Astrocyte (in vitro differentiated cells and primary cell): ENCODE measurements at regions not wholly inside any gene's neighbourhood (a gene's known extent, or its start where the extent isn't known, plus 50 kb on each side); places are given as distances from the start of the nearest gene placed in this dataset.

Source experiments
- DNase-seq: peaks from one replicate; pipeline ENCODE4 v3.0.0-alpha.2; 2010; ENCODE audit warnings: low read depth
- FAIRE-seq: peaks from 2 replicates; lab custom pipeline; 2011; peaks lifted over from hg19 to GRCh38; lab: Jason Lieb, UNC
- H2AFZ ChIP-seq: 2 replicates; pipeline ENCODE4 v1.6.0; 2012; ENCODE audit warnings: low read depth, low read length, inconsistent platforms
- H3K27ac ChIP-seq: 2 replicates; pipeline ENCODE4 v1.5.1; 2011; ENCODE audit warnings: low read depth, low read length, inconsistent platforms
- H3K27me3 ChIP-seq: 2 replicates; pipeline ENCODE4 v1.6.0; 2011; ENCODE audit warnings: low read length, inconsistent platforms; ENCODE audit not compliant: insufficient read depth
- H3K36me3 ChIP-seq: 2 replicates; pipeline ENCODE4 v1.5.1; 2011; ENCODE audit warnings: low read length, inconsistent platforms; ENCODE audit not compliant: insufficient read depth
- H3K4me1 ChIP-seq: 2 replicates; pipeline ENCODE4 v1.5.1; 2011; ENCODE audit warnings: low read length, inconsistent platforms; ENCODE audit not compliant: insufficient read depth
- H3K4me2 ChIP-seq: 2 replicates; pipeline ENCODE4 v1.6.0; 2012; ENCODE audit warnings: low read length, inconsistent platforms
- H3K4me3 ChIP-seq: 2 replicates; pipeline ENCODE4 v1.5.1; 2011; ENCODE audit warnings: low read depth, mild to moderate bottlenecking, low read length, inconsistent platforms; ENCODE audit not compliant: insufficient read depth
- H3K79me2 ChIP-seq: 2 replicates; pipeline ENCODE4 v1.6.0; 2012; ENCODE audit warnings: mild to moderate bottlenecking, low read length, inconsistent platforms; ENCODE audit not compliant: insufficient read depth
- H3K9ac ChIP-seq: 2 replicates; pipeline ENCODE4 v1.6.0; 2012; ENCODE audit warnings: mild to moderate bottlenecking, low read length, inconsistent platforms
- H3K9me3 ChIP-seq: 2 replicates; pipeline ENCODE4 v1.5.1; 2012; ENCODE audit warnings: low read depth, mild to moderate bottlenecking, low read length, inconsistent platforms; ENCODE audit not compliant: insufficient read depth
- H4K20me1 ChIP-seq: 2 replicates; pipeline ENCODE4 v1.6.0; 2012; ENCODE audit warnings: low read length, inconsistent platforms; ENCODE audit not compliant: insufficient read depth
- H3K27ac Mint-ChIP-seq: one replicate; pipeline ENCODE4 v1.8.0; 2021; ENCODE audit warnings: mild to moderate bottlenecking, mixed read lengths; ENCODE audit not compliant: unreplicated experiment
- H3K27me3 Mint-ChIP-seq: one replicate; pipeline ENCODE4 v1.8.0; 2021; ENCODE audit warnings: low read depth, mixed read lengths; ENCODE audit not compliant: unreplicated experiment
- H3K36me3 Mint-ChIP-seq: one replicate; pipeline ENCODE4 v1.8.0; 2021; ENCODE audit warnings: low read depth, mixed read lengths; ENCODE audit not compliant: unreplicated experiment
- H3K4me1 Mint-ChIP-seq: one replicate; pipeline ENCODE4 v1.8.0; 2021; ENCODE audit warnings: low read depth, mixed read lengths; ENCODE audit not compliant: unreplicated experiment
- H3K4me3 Mint-ChIP-seq: one replicate; pipeline ENCODE4 v1.8.0; 2021; ENCODE audit warnings: mild to moderate bottlenecking, moderate library complexity, mixed read lengths; ENCODE audit not compliant: unreplicated experiment
- H3K9me3 Mint-ChIP-seq: one replicate; pipeline ENCODE4 v1.8.0; 2021; ENCODE audit warnings: mild to moderate bottlenecking, mixed read lengths; ENCODE audit not compliant: unreplicated experiment
- EZH2 ChIP-seq: IDR thresholded peaks from 2 replicates; pipeline ENCODE4 v1.6.1; 2012; ENCODE audit warnings: mild to moderate bottlenecking, low read length, inconsistent platforms; ENCODE audit not compliant: insufficient read depth
- TF ChIP-seq, protein P1 (sequence below): IDR thresholded peaks from 2 replicates; pipeline ENCODE4 v1.5.1; 2011; ENCODE audit warnings: low read depth, mild to moderate bottlenecking, inconsistent platforms, low read length, moderate library complexity; ENCODE audit not compliant: insufficient read depth

DNA sequence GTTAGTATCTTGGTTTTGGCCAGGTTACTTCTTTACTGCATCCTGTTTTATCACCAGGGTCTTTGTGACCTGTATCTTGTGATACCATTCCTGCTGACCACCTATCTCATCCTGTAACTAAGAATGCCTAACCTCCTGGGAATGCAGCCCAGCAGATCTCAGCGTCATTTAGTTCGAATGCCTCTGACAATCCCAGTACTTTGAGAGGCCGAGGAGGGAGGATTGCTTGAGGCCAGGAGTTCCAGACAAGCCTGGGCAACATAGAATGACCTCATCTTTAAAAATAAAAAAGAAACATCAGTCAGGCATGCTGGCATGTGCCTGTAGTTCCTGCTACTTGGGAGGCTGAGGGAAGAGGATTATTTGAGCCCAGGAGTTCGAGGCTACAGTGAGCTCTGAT, 206.5 kb downstream of the SUDS3 start:
- no peaks in the 10 kb centered on the region for H3K4me1 Mint-ChIP-seq
- H3K4me3 ChIP-seq, result no peak overlapping the region
- H3K36me3 Mint-ChIP-seq, result no peaks in the 10 kb centered on the region
- TF ChIP-seq, protein P1, sequence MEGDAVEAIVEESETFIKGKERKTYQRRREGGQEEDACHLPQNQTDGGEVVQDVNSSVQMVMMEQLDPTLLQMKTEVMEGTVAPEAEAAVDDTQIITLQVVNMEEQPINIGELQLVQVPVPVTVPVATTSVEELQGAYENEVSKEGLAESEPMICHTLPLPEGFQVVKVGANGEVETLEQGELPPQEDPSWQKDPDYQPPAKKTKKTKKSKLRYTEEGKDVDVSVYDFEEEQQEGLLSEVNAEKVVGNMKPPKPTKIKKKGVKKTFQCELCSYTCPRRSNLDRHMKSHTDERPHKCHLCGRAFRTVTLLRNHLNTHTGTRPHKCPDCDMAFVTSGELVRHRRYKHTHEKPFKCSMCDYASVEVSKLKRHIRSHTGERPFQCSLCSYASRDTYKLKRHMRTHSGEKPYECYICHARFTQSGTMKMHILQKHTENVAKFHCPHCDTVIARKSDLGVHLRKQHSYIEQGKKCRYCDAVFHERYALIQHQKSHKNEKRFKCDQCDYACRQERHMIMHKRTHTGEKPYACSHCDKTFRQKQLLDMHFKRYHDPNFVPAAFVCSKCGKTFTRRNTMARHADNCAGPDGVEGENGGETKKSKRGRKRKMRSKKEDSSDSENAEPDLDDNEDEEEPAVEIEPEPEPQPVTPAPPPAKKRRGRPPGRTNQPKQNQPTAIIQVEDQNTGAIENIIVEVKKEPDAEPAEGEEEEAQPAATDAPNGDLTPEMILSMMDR, result no peak
- no peak for TF ChIP-seq EZH2
- H4K20me1 ChIP-seq, result no peaks in the 10 kb centered on the region
- peaks cover 1% of the 10 kb centered on the region for H3K9me3 Mint-ChIP-seq
- no peak overlapping the region for H3K27ac Mint-ChIP-seq
- H2AFZ ChIP-seq, result no peak overlapping the region
- DNase-seq (no peak), FAIRE-seq (no peak)
- peaks cover 5% of the 10 kb centered on the region for H3K27me3 Mint-ChIP-seq
- H3K27ac ChIP-seq, result no peak overlapping the region
- H3K4me1 ChIP-seq, result no peaks in the 10 kb centered on the region
- no peak overlapping the region for H3K4me2 ChIP-seq
- no peak overlapping the region for H3K4me3 Mint-ChIP-seq
- H3K9me3 ChIP-seq, result no peaks in the 10 kb centered on the region
- H3K36me3 ChIP-seq, result no peaks in the 10 kb centered on the region
- H3K27me3 ChIP-seq, result no peaks in the 10 kb centered on the region
- H3K9ac ChIP-seq, result no peak overlapping the region
- H3K79me2 ChIP-seq, result no peaks in the 10 kb centered on the region

DNA sequence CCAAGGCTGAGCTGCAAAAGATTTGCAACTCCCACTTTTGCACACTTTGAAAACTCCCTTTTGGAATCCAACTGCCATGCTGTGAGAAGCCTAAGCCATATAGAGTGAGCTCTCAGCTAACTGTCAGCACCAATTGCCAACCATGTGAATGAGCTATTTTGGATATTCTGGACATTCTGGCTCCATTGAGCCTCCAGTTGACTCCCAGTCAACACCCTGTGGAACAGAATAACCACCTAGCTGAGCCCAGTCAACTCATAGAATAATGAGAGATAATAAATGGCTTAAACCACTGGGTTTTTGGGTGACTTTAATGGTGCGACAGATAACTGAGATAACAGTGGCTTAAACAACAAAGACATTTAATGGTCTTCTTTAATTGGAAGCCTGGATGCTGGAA, 210.1 kb downstream of the SUDS3 start:
- Histone ChIP-seq H3K36me3 (no peaks in the 10 kb centered on the region), H2AFZ (no peak overlapping the region), H3K4me3 (no peak overlapping the region), H3K79me2 (no peaks in the 10 kb centered on the region), H3K4me2 (no peak overlapping the region), H3K9ac (no peak overlapping the region), H3K9me3 (peaks cover 7% of the 10 kb centered on the region), H3K4me1 (no peaks in the 10 kb centered on the region), H4K20me1 (no peaks in the 10 kb centered on the region), H3K27ac (no peak overlapping the region), H3K27me3 (no peaks in the 10 kb centered on the region)
- peaks cover 1% of the 10 kb centered on the region for H3K9me3 Mint-ChIP-seq
- DNase-seq (no peak), FAIRE-seq (no peak)
- H3K27ac Mint-ChIP-seq, result no peak overlapping the region
- no peaks in the 10 kb centered on the region for H3K4me1 Mint-ChIP-seq
- peaks cover 16% of the 10 kb centered on the region for H3K27me3 Mint-ChIP-seq
- H3K36me3 Mint-ChIP-seq, result no peaks in the 10 kb centered on the region
- H3K4me3 Mint-ChIP-seq, result no peak overlapping the region
- TF ChIP-seq EZH2, result no peak
- TF ChIP-seq, protein P1, result no peak

DNA sequence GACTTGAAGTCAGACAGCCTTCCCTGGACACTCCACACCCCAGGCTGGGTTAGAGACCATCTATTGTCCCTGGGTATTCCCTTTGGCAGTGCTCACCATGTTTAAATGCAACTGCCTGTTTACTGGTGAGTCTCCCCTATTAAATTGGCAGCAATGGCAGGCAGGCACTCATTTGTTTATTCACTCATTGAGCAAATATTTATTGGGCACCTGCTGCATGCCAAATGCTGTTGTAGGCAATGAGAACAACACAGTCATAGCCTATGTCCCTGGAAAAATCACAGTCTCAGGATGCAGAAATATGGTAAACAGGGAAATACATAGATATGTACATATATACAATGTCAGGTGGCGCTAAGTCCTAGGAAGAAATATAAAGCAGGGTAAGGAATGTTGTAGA, 212.8 kb downstream of the SUDS3 start:
- Histone ChIP-seq H3K79me2 (no peaks in the 10 kb centered on the region), H3K36me3 (no peaks in the 10 kb centered on the region), H3K27ac (no peak overlapping the region), H4K20me1 (no peaks in the 10 kb centered on the region), H3K9ac (no peak overlapping the region), H3K27me3 (no peaks in the 10 kb centered on the region), H3K4me1 (no peaks in the 10 kb centered on the region), H3K4me3 (no peak overlapping the region), H2AFZ (no peak overlapping the region), H3K9me3 (peaks cover 7% of the 10 kb centered on the region), H3K4me2 (no peak overlapping the region)
- DNase-seq (no peak), FAIRE-seq (no peak)
- Mint-ChIP-seq H3K4me3 (no peak overlapping the region), H3K4me1 (no peaks in the 10 kb centered on the region), H3K36me3 (no peaks in the 10 kb centered on the region), H3K27ac (no peak overlapping the region), H3K9me3 (no peaks in the 10 kb centered on the region), H3K27me3 (peaks cover 12% of the 10 kb centered on the region)
- TF ChIP-seq, protein P1, result no peak
- TF ChIP-seq EZH2, result no peak
